ENCODE measurements at regions not wholly inside any gene's neighbourhood (a gene's known extent, or its start where the extent isn't known, plus 50 kb on each side); places are given as distances from the start of the nearest gene placed in this dataset.

GRCh38 chr4:24666816-24667477 is 82.6 kb upstream of the DHX15 start:
- DNase-seq = no peak

- no peak for DNase-seq
Measured at GRCh38 chr4:24668956-24669355, 84.6 kb upstream of the DHX15 start.

GRCh38 chr4:24669751-24670150 is 85.4 kb upstream of the DHX15 start:
- no peak for DNase-seq

GRCh38 chr4:24671849-24672248 is 87.5 kb upstream of the DHX15 start:
- no peak for DNase-seq

- no peak for DNase-seq
Measured at GRCh38 chr4:24672880-24673279, 88.5 kb upstream of the DHX15 start.

- DNase-seq = no peak
Measured at GRCh38 chr4:24674279-24674678, 89.9 kb upstream of the DHX15 start.

- no peak for DNase-seq
Measured at GRCh38 chr4:24675721-24676389, 91.5 kb upstream of the DHX15 start.

- DNase-seq = no peak
Measured at GRCh38 chr4:24677909-24678308, 93.6 kb upstream of the DHX15 start.

GRCh38 chr4:24680746-24681448 is 96.5 kb upstream of the DHX15 start:
- no peak for DNase-seq

- no peak for DNase-seq
Measured at GRCh38 chr4:24683116-24683515, 98.8 kb upstream of the DHX15 start.

- DNase-seq = peak in 1 of 2 donors; percentile 43
Measured at GRCh38 chr4:24686866-24687692, 102.7 kb upstream of the DHX15 start.

GRCh38 chr4:24688453-24688852 is 104.1 kb upstream of the DHX15 start:
- no peak for DNase-seq

GRCh38 chr4:24689212-24689611 is 104.9 kb upstream of the DHX15 start:
- no peak for DNase-seq

- DNase-seq = no peak
Measured at GRCh38 chr4:24690436-24690835, 104.9 kb upstream of the SOD3 start.

- DNase-seq = no peak
Measured at GRCh38 chr4:24693636-24694035, 101.7 kb upstream of the SOD3 start.

- no peak for DNase-seq
Measured at GRCh38 chr4:24700118-24700517, 95.3 kb upstream of the SOD3 start.

- no peak for DNase-seq
Measured at GRCh38 chr4:24701683-24702082, 93.7 kb upstream of the SOD3 start.

- DNase-seq = no peak
Measured at GRCh38 chr4:24702281-24702680, 93.1 kb upstream of the SOD3 start.

- DNase-seq = no peak
Measured at GRCh38 chr4:24703298-24703697, 92.1 kb upstream of the SOD3 start.

- no peak for DNase-seq
Measured at GRCh38 chr4:24704149-24704548, 91.2 kb upstream of the SOD3 start.

- DNase-seq = no peak
Measured at GRCh38 chr4:24705016-24705753, 90.2 kb upstream of the SOD3 start.

- no peak for DNase-seq
Measured at GRCh38 chr4:24713604-24714003, 81.8 kb upstream of the SOD3 start.

- no peak for DNase-seq
Measured at GRCh38 chr4:24719615-24720014, 75.8 kb upstream of the SOD3 start.
